ENCODE measurements at regions not wholly inside any gene's neighbourhood (a gene's known extent, or its start where the extent isn't known, plus 50 kb on each side); places are given as distances from the start of the nearest gene placed in this dataset.

DNA sequence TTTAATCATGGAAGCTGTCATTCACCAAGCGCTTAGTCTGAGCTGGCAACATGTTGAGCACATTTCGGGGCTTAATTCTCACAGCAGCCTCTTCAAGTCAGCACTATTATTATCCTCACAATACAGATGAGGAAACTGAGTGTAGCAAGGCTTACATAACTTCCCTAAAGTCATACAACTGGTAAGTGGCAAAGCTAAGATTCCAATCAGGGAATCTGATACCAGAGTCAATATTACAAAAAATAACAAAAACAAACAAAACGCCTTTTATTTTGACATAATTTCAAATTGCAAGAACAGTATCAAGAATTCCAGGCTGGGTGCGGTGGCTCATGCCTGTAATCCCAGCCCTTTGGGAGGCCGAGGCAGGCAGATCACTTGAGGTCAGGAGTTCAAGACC, 120.4 kb upstream of the DUSP21 start:
- DNase-seq (ENCODE audit: low spot score) (no peak), ATAC-seq (no peak), FAIRE-seq (no peak)
- H3K27ac ChIP-seq (ENCODE audit: extremely low read length, insufficient read depth, low read length): no peak overlapping the region
- no peak overlapping the region for H3K4me2 ChIP-seq (ENCODE audit: low read depth, low read length)
- no peak overlapping the region for H2AFZ ChIP-seq (ENCODE audit: low read length)
- CTCF ChIA-PET (ENCODE audit: low intra/inter-chr PET ratio, low total read pairs): no interaction called here
- H3K4me1 ChIP-seq (ENCODE audit: insufficient read depth, low read length): no peaks in the 10 kb centered on the region
- H4K20me1 ChIP-seq (ENCODE audit: insufficient read depth, low read length): no peaks in the 10 kb centered on the region
- no peaks in the 10 kb centered on the region for H3K36me3 ChIP-seq (replicated peaks in 1 of 2; ENCODE audit: control insufficient read depth in 1 of 2, insufficient read depth in 2 of 2, low read length in 2 of 2)
- 67% methylated on average over 5 of the region's 5 CpGs for WGBS (ENCODE audit: low lambda C conversion rate)
- no peak overlapping the region for H3K9ac ChIP-seq (ENCODE audit: insufficient read depth, low read depth, low read length)
- H3K9me3 ChIP-seq (ENCODE audit: low read length): no peaks in the 10 kb centered on the region
- in situ Hi-C loops (cut with HindIII; ENCODE audit: extremely low pct_ligation_motif_present, low pct_unique_long_range_greater_than_20kb): no loop called here
- TF ChIP-seq ZNF619 (CRISPR knock-in tag; IDR thresholded peaks at IDR 0.05) (no peak), ZNF333 (CRISPR knock-in tag; IDR thresholded peaks at IDR 0.05; ENCODE audit: borderline replicate concordance) (no peak), ATAD3A (CRISPR knock-in tag; IDR thresholded peaks at IDR 0.05) (no peak), FOSL1 (CRISPR knock-in tag; IDR thresholded peaks at IDR 0.05; ENCODE audit: borderline replicate concordance) (no peak), ZNF816 (CRISPR knock-in tag; IDR thresholded peaks at IDR 0.05; ENCODE audit: borderline replicate concordance) (no peak), FOXA3 (CRISPR knock-in tag; IDR thresholded peaks at IDR 0.05) (no peak), RFX1 (IDR thresholded peaks at IDR 0.05) (no peak), ZNF232 (CRISPR knock-in tag; IDR thresholded peaks at IDR 0.05; ENCODE audit: borderline replicate concordance) (no peak), YEATS2 (CRISPR knock-in tag; IDR thresholded peaks at IDR 0.05; ENCODE audit: borderline replicate concordance) (no peak), ZNF781 (CRISPR knock-in tag; IDR thresholded peaks at IDR 0.05; ENCODE audit: borderline replicate concordance, not compliant biosample characterization) (no peak), ZSCAN12 (CRISPR knock-in tag; IDR thresholded peaks at IDR 0.05) (no peak), U2AF2 (IDR thresholded peaks at IDR 0.05; ENCODE audit: low read depth, low read length) (no peak), SP1 (IDR thresholded peaks at IDR 0.05) (no peak), SP1 (CRISPR knock-in tag; IDR thresholded peaks at IDR 0.05) (no peak), KMT2A (CRISPR knock-in tag; IDR thresholded peaks at IDR 0.05) (no peak), ESRRA (CRISPR knock-in tag; IDR thresholded peaks at IDR 0.05; ENCODE audit: low read depth) (no peak), ZNF253 (CRISPR knock-in tag; IDR thresholded peaks at IDR 0.05; ENCODE audit: borderline replicate concordance) (no peak), ZNF766 (CRISPR knock-in tag; IDR thresholded peaks at IDR 0.05; ENCODE audit: borderline replicate concordance) (no peak)
- TF ChIP-seq, protein P1, sequence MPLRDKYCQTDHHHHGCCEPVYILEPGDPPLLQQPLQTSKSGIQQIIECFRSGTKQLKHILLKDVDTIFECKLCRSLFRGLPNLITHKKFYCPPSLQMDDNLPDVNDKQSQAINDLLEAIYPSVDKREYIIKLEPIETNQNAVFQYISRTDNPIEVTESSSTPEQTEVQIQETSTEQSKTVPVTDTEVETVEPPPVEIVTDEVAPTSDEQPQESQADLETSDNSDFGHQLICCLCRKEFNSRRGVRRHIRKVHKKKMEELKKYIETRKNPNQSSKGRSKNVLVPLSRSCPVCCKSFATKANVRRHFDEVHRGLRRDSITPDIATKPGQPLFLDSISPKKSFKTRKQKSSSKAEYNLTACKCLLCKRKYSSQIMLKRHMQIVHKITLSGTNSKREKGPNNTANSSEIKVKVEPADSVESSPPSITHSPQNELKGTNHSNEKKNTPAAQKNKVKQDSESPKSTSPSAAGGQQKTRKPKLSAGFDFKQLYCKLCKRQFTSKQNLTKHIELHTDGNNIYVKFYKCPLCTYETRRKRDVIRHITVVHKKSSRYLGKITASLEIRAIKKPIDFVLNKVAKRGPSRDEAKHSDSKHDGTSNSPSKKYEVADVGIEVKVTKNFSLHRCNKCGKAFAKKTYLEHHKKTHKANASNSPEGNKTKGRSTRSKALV (CRISPR knock-in tag; IDR thresholded peaks at IDR 0.05): no peak
- TF ChIP-seq, protein P2, sequence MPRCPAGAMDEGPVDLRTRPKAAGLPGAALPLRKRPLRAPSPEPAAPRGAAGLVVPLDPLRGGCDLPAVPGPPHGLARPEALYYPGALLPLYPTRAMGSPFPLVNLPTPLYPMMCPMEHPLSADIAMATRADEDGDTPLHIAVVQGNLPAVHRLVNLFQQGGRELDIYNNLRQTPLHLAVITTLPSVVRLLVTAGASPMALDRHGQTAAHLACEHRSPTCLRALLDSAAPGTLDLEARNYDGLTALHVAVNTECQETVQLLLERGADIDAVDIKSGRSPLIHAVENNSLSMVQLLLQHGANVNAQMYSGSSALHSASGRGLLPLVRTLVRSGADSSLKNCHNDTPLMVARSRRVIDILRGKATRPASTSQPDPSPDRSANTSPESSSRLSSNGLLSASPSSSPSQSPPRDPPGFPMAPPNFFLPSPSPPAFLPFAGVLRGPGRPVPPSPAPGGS (CRISPR knock-in tag; IDR thresholded peaks at IDR 0.05): no peak
- TF ChIP-seq, protein P3, sequence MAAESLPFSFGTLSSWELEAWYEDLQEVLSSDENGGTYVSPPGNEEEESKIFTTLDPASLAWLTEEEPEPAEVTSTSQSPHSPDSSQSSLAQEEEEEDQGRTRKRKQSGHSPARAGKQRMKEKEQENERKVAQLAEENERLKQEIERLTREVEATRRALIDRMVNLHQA (CRISPR knock-in tag; IDR thresholded peaks at IDR 0.05): no peak
- H3K4me3 ChIP-seq (replicated peaks in 1 of 3; ENCODE audit: insufficient read depth in 1 of 3, low read depth in 2 of 3, low read length in 3 of 3): no peak overlapping the region
- H3K79me2 ChIP-seq (ENCODE audit: insufficient read depth, low read length): no peaks in the 10 kb centered on the region
- POLR2A ChIA-PET: no interaction called here
- intact Hi-C loops (cut with micrococcal nuclease; ENCODE audit: unreplicated experiment): no loop called here
- BruUV-seq (replicated peaks): no TSS peak
- H3K27me3 ChIP-seq (ENCODE audit: control insufficient read depth in 1 of 2, insufficient read depth in 2 of 2, low read length in 2 of 2): no peaks in the 10 kb centered on the region

Measured in HepG2 (cell line).